Pulmonary artery endothelial cell (primary cell): ENCODE measurements at regions not wholly inside any gene's neighbourhood (a gene's known extent, or its start where the extent isn't known, plus 50 kb on each side); places are given as distances from the start of the nearest gene placed in this dataset.
"Not testable (repeated sequence)": the region's sequence is repeated elsewhere in the genome, so short reads cannot be mapped to it uniquely, and the experiment has no call there.

Experiments
- DNase-seq: peaks from one replicate; pipeline ENCODE4 v3.0.0-alpha.2; 2011; ENCODE audit warnings: low read depth, low spot score

DNA sequence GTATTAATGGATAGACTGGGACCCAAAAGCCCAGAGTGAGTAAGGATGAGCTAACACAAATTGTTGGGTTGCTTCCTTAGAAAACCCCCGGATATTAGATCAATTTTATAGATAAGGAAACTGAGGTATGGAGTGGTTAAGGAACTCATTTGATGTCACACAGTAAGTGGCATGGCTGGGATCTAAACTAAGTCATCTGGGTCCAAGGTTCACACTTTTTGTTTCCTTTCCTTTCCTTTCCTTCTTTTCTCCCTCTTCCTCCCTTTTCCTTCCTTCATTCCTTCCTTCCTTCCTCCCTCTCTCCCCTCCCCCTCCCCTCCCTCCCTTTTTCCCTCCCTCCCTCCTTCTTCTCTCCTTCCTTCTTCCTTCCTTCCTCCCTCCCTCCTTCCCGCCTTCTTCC, 469.5 kb downstream of the TYW1 start:
- no peak for DNase-seq

DNA sequence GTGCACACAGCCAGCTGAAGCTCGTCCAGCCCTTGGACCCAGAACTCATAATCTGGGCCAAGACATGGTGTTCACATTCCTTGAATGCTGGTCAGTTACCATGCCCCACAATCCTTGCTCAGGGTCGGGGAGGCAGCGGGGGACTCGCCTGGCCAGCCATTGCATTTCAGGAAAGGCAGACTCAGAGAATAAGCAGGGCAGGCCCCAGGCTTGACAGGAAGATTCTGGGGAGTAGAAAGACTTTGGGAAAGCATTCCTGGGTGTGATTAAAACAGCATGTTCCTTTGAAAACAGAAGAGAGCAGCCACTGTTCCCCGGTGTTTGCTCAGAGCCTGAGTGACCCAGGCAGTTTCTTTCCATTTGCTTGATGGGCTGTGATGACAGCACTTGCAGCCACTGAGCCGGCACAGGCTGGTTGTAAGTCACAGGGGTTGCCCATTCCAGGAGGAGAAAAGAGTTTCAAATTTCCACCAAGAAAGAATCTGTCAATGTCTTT, 473.7 kb downstream of the TYW1 start:
- no peak for DNase-seq

- DNase-seq = no peak
Measured at GRCh38 chr7:67475293-67475692, 478.7 kb downstream of the TYW1 start.

DNA sequence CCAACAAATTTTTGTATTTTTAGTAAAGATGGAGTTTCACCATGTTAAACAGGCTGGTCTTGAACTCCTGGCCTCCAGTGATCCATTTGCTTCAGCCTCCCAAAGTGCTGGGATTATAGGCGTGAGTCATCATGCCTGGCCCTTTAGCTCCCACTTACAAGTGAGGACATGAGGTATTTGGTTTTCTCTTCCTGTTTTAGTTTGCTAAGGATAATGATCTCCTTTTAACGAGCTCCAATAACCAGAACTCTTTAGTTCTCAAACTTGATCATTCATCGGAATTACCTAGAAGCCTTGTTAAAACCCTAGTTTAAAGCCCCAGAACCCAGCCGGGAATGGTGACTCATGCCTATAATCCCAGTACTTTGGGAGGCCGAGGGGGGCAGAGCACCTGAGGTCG, 481.4 kb downstream of the TYW1 start:
- no peak for DNase-seq

GRCh38 chr7:67484244-67484751, 487.7 kb downstream of the TYW1 start:
- DNase-seq = no peak

DNA sequence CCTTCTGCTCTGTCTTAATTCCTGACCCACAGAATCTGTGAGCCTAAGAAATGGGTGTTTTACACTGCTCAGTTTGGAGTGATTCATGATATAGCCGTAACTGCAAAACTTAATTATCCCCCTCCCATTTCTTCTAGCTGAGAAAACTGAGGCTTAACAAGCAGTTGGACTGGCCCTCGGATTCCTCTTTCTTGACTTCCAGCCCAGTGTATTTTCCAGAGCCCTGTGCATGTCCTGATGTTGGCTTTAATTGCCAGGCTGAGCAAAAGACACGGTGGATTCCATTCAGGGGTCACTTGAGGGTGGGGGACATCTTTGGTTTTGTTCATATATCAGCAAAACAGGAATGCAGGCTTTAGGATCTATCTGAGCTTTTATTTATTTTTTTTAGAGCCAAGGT, 489.8 kb downstream of the TYW1 start:
- DNase-seq = no peak

DNA sequence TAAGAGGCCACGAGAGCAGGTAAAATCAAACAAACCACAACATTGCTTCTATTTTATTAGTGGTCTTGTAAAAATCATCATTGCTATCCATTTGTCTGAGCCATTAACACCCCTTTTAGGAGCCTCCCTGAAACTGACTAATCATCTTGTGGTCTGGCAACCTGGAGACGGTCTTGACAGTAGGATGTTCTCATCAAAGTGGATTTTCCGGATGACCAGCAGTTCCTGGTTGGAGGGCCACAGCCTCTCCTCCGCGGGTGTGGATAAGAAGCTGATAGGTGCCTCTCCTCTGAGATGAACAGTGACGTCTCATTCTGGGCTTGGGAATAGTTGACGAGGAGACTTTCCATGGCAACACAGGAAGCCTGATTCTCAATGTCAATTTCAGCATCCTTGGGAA, 490.7 kb downstream of the TYW1 start:
- no peak for DNase-seq

DNA sequence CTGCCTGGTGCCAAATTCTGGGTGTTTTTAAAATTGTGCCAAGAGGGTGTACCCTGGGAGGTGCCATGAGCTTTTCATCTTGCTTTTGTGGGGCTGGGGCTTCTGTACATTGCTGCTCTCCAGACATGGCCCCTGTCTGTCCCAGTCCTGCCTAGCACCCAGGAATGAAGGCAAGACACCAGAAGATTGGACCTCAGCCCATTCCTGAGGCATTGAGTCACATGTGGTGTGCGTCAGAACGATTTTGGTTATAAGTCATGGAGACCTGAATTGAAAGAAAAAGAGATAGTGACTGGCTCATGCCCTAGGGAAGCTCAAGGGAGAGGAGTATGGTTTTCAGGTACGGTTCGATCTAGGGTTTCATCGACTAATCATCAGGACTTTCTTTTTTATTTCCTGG, 493.2 kb downstream of the TYW1 start:
- no peak for DNase-seq

DNA sequence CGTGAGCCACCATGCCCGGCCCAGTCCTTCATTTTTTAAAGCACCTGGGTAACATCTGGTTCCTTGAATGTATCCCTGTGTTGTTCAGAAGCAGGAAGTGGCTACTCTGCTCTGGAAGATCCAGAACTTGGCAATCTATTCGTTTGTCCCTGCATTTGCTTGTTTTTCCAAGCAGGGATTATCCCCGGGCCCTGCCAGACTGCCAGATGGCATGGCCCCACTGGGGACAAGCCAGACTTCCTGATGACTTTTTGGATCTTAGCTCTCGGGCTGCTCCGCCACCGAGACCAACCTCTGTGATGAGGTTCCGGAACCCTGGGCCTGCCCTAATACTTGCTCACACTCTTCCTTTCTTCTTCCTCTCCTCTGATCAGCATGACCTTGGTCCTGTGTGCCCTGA, 496.7 kb downstream of the TYW1 start:
- DNase-seq = no peak

- no peak for DNase-seq
Measured at GRCh38 chr7:67496589-67496988, 500.0 kb downstream of the TYW1 start.

DNA sequence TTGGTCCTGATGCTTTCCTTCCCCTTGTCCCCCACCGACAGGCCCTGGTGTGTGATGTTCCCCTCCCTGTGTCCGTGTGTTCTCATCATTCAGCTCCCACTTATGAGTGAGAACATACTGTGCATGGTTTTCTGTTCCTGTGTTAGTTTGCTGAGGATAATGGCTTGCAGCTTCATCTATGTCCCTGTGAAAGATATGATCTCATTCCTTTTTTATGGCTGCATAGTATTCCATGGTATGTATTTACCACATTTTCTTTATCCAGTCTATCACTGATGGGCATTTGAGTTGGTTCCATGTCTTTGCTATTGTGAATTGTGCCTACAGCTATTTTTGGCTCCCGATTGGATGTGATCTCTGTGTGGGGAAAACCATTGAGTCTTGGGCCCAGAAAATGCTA, 501.3 kb downstream of the TYW1 start:
- DNase-seq = not testable (repeated sequence)

GRCh38 chr7:67502929-67503328, 506.3 kb downstream of the TYW1 start:
- DNase-seq = no peak

GRCh38 chr7:67505449-67505848, 508.8 kb downstream of the TYW1 start:
- no peak for DNase-seq

DNA sequence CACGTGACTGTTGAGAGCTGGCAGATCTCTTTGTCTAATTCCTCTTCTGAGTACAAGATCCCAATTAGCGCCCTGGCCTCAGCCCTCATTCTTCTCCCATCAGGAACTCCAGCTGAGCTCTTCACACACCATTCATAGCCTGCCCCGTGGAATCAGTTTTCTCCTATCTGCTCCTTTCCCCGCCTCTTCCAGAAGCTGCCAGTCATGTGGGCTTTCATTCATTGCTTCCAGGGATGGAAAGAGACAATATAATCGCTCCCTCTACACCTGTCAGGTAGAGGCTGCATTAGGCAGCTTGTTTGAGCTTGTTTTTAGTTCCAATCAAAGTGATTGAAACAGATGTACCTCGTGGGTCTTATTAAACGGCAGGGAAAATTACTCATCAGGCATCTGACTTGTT, 515.8 kb downstream of the TYW1 start:
- DNase-seq = no peak

DNA sequence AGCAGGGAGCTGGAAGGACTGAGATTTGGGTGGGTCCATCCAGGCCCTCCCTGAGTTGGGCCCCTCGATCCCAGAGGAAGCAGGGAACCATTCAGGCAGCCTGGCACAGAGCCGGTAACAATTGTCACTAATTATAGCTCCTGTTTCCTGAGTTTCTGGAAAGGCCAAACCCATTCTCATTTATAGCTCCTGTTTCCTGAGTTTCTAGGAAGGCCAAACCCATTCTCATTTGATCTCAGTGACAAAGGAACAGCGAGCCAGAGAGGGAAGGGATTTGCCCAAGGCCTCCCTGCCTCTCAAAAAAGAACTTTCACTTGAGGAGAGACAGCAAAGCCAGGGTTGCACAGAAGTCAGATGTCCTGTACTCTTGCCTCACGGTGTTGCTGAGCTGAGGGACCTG, 521.9 kb downstream of the TYW1 start:
- DNase-seq = no peak

DNA sequence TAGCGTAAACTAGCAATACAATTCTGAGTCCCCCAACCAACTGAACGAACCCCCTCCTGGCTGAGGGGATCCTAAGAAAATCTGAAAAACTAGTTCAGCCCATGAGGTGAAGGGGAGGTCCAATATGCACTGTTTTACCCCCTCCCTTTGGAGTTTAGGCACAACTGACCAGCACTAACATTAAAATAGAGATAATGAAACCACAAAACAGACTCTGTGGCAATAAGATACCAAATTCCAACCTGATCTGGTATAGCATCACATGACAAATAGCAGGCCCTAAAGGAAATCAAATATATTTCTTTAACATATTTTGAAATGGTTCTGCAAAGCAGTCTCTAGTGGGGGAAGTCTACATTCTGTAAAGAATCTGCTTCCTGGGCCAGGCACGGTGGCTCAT, 522.5 kb downstream of the TYW1 start:
- no peak for DNase-seq

- no peak for DNase-seq
Measured at GRCh38 chr7:67522504-67522903, 525.9 kb downstream of the TYW1 start.

DNA sequence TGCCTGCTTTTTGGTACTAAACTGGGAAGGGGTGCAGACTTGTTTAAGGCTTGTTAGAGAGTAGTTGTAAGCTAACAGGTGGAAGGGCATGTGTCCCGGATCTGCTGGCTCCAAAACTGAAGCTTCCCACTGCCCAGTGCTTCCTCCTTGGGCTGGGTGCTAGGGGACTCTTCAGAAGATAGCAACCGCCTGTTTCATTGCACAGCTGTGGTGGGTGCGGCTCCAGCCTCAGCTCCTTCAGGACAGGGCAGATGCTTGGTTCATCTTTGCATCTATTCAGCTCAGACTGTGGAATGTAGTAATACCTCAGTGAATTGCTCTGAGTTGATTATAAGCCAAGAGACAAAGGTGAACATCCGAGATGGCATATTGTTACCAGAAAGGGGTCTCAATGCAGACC, 527.1 kb downstream of the TYW1 start:
- DNase-seq = no peak

- no peak for DNase-seq
Measured at GRCh38 chr7:67525588-67525987, 529.0 kb downstream of the TYW1 start.

DNA sequence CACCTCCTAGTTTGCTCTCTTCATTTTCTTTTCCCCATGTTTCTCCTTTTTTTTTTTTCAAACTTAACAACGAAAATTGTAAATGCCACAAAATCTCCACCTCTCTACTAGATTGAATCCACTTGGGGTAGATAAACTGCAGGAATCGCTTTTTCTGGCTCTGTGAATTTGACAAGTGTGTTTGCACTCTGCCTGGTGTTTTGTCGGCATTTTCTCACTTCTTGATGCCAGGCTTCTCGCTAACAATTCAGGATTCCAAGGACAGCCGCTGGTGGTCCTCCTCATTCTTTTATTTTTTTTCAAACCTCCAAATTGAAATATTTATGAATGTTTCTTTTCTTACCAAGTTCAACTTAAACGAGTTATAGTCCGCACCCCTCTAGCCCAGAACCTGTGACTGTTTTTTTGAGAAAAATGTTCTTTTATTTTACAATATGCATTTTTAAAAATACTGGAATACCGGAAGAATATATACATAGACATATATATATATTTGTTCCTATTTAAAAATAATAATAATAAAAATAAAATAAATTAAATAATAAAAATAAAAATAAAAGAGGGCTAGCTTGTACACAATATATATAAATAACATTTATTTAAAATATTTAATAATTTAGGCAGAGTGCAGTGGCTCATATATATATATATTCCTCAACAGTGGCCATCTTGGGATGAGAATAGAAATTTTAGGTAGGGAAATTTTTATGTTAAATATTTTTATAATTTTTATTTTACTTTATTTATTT, 538.8 kb downstream of the TYW1 start:
- DNase-seq = no peak

DNA sequence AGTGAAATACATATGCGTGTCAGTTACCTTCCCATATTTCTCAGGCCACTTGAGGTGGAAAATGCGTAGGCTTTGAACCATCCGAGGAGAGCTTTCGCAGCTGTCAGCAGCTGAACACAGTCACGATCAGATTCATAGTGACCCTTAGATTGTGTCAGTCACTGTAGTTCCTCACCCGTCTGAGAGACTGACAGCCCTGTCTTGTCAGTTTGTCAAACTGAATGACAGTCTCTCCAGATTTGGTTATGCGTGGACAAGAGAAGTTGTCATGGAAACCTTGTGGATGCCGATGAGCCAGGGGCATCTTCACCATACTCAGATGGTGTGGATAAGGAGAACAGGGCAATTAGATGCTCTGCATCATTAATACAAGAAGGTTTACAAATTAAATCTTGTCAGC, 546.3 kb downstream of the TYW1 start:
- no peak for DNase-seq

GRCh38 chr7:67547183-67547907, 550.7 kb downstream of the TYW1 start:
- DNase-seq = no peak

DNA sequence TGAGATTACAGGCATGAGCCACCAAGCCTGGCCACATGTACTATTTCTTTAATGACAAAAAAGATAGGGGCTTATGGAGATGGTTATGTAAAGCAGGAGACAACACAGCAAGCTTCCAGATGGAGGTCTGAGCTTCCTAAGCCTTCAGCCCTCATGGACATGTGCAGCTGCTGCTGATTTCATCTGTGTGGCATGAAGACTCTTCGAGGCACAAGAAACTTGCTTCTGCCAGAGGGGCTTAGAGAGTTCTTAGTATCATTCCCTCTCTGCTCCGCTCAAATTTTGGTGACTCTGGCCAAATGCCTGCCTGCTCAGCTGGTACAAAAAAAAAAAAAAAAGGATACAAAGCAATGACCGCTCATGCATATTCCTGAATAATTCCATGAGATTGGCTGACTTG, 552.5 kb downstream of the TYW1 start:
- DNase-seq = no peak
